Iris pigment epithelial cell (primary cell): ENCODE measurements at regions not wholly inside any gene's neighbourhood (a gene's known extent, or its start where the extent isn't known, plus 50 kb on each side); places are given as distances from the start of the nearest gene placed in this dataset.
"Not testable (repeated sequence)": the region's sequence is repeated elsewhere in the genome, so short reads cannot be mapped to it uniquely, and the experiment has no call there.

ENCODE experiments used
- DNase-seq: peaks from one replicate; pipeline ENCODE4 v3.0.0-alpha.2; 2011; ENCODE audit warnings: low read depth

- not testable (repeated sequence) for DNase-seq
Measured at GRCh38 chr15:20286559-20286958, 255.0 kb downstream of the GOLGA6L6 start.

DNA sequence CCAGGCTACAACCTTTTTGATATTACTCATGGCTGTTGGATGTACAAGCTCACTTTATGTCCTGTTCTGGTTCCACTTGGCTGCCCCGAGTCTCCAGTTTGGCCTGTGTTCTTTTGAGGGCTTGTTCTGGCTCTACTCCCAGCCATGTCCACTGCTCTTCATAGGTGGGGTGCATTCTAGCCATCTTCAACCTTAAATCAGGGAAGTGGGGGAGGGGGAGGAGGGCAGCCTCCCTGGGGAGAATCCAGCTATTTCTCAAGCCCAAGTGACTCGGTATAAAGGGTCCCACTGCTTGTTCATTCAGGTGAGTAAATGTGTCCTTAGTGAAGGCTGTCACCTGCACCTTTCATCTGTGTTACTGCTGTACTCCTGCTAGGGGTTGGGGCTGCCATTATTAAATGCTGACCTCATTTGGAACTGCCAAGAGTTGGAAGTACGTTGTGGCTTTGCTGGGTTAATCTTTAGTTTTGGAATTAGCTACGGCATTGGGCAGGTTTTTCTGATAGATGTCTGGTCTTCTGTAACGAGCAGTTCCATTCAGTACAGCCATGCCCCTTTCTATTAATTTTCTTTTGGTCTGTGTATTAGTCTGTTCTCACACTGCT, 255.8 kb downstream of the GOLGA6L6 start:
- DNase-seq: not testable (repeated sequence)

DNA sequence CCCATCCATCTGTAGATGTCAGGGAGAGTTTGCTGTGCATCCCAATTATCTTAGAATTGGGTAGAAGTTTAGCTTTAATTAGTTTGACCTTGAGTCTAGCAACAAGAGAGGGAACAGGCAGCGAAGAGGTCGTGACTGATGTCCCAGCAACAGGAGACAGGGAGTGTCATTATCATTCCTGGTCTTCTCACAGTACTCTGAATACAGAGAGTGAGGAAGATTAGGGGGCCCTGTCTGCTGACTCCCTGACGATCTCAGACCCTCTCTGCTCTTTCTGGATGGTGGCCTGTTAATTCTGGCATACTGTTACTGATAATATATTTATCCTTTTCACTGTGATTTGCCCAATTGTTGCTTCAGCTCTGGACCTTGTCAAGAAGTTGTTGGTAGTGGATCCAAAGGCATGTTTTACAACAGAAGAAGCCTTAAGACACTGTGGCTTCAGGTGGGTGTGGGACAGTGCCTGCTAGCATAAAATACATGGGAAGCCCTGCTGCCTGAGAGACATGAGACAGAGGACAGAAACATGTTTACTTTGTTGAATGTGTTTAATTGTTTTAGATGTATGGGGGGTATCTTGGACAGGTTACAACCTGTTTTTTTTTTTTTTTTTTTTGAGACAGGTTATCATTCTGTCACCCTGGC, 256.6 kb downstream of the GOLGA6L6 start:
- DNase-seq: not testable (repeated sequence)

GRCh38 chr15:20283651-20284050, 257.9 kb downstream of the GOLGA6L6 start:
- not testable (repeated sequence) for DNase-seq

DNA sequence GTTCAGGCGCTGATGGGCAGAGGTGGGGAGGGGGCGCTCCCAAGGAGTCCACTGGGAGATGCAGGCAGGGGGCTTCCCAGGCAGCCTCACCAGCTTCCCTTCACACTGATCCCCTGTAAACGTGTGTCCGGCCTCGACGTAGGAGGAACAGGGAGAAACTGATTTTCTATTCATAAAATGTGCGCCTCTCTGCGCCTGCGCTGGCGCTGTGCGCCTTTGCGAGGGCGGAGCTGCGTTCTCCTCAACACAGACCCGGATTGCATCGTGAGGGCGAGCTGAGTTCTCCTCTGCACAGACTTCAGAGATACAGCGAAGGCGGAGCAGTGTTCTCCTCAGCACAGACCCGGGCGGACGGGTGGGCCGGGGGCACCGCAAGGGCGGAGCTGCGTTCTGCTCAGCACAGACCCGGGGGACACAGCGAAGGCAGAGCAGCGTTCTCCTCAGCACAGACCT, 259.1 kb downstream of the GOLGA6L6 start:
- DNase-seq: not testable (repeated sequence)

DNA sequence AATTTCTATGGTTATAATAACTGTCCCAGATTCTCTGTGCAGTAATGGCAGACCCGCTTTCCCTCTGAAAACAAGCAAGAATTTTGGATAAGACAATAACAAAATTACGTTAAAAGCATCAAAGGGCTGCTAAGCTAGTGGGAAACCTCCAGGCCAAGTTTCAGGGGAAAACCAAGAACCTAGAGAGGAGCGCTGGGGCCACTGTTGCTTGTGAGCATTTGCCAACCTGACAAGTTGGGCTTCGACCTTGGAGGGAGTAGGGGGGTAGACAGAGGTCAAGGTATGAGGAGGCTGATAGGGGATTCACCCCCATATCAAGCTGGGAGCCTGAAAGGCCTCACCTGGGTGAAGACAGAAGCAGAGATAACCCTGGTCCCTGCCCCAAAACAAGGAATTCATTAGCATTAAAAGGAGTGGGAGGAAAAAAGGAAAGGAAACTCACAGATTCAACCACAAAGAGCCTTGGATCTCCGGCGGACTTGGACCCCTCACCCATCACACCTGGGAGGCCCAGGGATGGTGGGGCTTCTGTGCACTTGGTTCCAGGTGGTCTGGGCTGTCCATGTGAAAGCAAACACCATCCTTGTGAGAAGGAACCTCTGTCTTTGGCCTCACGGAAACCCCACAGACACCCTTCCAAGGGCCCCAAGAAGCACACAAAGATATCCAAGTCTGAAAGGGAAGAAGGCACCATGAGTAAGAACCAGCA, 259.9 kb downstream of the GOLGA6L6 start:
- not testable (repeated sequence) for DNase-seq

DNA sequence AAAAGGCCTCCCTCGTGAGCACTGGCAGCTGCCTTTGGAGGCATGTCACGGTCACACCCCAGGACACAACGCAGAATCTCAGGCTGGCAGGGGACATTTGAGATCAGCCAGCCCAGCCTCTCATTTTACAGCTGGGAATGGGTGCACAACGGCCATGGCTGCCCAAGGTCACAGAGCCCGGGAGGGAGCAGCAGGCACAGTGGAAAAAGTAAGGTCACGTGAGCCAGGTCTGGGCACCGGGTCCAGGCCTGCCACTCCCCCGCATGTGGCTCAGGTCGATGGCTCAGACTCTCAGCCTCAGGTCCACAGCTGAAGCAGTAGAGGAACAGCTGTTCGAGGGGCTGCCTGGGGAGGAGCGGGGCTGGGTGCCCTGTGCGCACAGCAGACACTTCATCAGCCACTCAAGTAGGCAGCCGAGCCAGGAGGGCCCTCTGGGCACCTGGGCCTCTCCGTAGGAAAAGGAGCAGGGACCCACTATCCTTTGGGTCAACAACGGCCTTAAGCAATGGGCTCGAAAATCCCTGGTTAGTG, 260.6 kb downstream of the GOLGA6L6 start:
- no peak for DNase-seq

- DNase-seq: not testable (repeated sequence)
Measured at GRCh38 chr15:20280141-20280932, 261.3 kb downstream of the GOLGA6L6 start.

DNA sequence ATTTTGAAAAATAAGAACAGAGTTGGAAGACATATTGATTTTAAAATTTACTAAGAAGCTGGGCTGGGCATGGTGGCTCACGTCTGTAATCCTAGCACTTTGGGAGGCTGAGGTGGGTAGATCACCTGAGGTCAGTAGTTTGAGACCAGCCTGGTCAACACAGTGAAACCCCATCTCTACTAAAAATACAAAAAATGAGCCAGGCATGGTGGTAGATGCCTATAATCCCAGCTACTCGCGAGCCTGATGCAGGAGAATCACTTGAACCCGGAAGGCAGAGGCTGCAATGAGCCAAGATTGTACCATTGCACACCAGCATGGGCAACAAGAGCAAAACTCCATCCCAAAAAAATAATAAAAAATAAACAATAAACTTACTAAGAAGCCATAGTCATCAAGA, 262.5 kb downstream of the GOLGA6L6 start:
- not testable (repeated sequence) for DNase-seq

DNA sequence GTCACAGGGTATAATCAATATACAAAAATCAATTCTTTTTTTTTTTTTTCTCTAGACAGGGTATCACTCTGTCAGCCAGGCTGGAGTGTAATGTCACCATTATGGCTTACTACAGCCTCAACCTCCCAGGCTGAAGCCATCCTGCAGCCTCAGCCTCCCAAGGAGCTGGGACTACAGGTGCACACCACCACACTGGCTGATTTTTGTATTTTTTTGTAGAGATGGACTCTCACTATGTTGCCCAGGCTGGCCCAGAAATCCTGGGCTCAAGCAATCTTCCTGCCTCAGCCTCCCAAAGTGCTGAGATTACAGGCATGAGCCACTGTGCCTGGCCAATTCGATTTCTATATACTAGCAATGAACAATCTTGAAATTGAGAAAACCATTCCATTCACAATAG, 263.2 kb downstream of the GOLGA6L6 start:
- not testable (repeated sequence) for DNase-seq

DNA sequence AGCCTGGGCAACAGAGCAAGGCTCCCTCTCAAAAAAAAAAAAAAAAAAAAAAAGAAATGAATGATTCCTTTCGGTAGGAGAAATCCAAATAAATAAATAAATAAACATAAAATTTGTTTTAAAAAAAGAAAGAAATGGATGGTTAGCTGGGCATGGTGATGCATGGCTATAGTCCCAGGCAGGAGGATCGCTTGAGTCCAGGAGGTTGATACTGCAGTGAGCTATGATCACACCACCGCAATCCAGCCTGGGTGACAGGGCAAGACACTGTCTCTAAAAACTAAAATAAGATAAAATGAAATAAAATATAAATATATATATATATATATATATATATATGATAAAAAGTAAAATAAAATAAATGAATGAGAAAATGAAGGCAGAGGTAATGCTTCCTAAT, 264.1 kb downstream of the GOLGA6L6 start:
- not testable (repeated sequence) for DNase-seq

DNA sequence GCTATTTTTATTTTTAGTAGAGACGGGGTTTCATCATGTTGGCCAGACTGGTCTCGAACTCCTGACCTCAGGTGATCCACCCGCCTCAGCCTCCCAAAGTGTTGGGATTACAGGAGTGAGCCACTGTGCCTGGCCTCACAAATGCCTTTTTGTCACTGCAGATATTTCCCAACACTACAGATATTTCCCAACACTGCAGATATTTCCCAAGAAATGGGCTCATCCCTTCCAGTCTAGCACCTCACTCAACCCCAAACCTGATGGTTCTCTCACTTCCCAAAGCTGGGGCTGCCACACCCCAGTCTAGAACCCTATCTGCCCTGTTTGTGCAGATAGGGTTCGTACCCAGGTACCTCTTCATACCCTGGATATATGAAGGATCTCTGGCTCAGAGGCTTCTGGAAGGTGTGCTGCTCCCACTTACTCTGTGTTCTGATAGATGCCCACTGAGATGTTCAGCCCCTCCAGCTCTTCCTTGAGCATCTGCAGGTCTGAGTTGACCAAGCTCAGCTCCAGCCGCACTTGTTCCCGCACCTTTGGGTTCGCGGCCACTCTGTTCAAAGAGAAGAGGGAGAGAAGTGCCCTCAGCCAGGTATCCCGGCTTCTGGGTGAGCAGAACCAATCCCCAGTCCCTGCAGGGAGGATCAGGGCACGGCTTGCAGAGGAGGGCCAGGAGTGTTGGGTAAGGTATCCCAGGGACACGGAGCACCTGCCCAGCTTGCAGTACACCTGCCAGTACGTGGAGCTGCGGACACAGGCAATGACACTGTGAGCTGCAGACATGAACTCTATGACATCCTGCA, 265.1 kb downstream of the GOLGA6L6 start:
- DNase-seq: not testable (repeated sequence)

DNA sequence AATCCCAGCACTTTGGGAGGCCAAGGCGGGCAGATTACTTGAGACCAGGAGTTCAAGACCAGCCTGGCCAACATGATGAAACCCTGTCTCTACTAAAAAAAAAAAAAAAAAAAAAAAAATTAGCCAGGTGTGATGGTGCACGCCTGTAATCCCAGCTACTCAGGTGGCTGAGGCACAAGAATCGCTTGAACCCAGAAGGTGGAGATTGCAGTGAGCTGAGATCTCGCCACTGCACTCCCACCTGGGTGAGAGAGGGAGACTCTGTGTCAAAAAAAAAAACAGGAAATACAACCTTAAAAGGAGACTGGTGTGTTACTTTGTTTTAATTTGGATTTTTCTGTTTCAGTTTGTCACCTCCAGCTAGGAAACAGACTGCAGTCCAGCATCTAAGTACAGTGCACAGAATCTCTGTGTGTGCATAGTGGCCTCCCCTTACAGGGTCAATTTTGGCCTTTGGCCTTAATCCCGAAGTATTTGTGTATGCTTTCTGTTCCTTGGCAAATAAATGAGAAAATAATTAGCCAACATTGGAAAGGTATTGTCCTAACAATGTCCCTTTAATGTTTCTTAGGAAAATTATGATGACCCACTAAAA, 266.1 kb downstream of the GOLGA6L6 start:
- not testable (repeated sequence) for DNase-seq

- DNase-seq: no peak
Measured at GRCh38 chr15:20272422-20273184, 269.0 kb downstream of the GOLGA6L6 start.

- no peak for DNase-seq
Measured at GRCh38 chr15:20271647-20272046, 270.0 kb downstream of the GOLGA6L6 start.

- DNase-seq: not testable (repeated sequence)
Measured at GRCh38 chr15:20269956-20270355, 271.6 kb downstream of the GOLGA6L6 start.

DNA sequence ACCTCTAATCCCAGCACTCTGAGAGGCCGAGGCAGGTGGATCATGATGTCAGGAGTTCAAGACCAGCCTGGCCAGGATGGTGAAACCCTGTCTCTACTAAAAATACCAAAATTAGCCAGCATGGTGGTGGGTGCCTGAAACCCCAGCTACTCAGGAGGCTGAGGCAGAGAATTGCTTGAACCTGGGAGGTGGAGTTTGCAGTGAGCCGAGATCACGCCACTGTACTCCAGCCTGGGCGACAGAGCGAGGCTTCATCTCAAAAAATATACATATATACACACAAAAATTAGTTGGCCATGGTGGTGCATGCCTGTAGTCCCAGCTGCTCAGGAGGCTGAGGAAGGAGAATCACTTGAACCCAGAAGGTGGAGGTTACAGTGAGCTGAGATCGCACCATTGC, 273.6 kb downstream of the GOLGA6L6 start:
- DNase-seq: not testable (repeated sequence)

DNA sequence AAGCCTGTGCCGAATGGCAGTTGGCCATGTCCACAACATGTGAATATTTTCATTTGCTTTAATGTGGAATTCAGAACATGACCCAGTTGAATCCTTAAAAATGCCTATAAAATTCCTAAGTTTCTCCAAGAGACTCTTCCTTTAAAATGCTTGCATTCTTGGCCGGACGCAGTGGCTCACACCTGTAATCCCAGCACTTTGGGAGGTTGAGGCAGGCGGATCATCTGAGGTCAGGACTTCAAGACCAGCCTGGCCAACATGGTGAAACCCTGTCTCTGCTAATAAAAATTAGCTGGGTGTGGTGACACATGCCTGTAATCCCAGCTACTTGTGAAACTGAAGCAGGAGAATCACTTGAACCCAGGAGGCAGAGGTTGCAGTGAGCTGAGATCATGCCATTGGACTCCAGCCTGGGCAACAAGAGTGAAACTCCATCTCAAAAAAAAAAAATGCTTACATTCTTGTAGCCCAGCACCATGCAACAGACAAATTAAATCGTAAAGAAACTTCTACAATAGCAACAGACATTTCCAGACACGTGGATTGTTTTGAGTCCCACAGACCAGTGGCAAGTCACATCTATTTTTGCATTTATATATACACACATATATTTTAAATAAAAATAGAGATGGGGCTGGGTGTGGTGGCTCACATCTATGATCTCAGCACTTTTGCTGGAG, 274.4 kb downstream of the GOLGA6L6 start:
- DNase-seq: not testable (repeated sequence)

DNA sequence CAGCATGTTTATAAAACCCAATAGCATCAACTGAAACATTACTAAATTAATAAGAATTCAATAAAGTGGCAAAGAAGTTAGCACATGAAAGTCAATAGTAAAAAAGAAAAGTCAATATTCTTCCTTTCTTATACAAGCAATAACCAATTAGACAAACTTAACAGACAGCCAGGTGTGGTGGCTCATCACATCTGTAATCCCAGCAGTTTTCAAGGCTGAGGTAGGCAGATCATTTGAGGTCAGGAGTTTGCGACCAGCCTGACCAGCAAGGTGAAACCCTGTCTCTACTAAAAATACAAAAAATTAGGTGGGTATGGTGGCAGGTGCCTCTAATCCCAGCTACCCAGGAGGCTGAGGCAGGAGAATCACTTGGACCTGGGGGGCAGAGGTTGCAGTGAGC, 275.9 kb downstream of the GOLGA6L6 start:
- not testable (repeated sequence) for DNase-seq
